AG04450 (cell line): ENCODE measurements at regions not wholly inside any gene's neighbourhood (a gene's known extent, or its start where the extent isn't known, plus 50 kb on each side); places are given as distances from the start of the nearest gene placed in this dataset.

Source experiments
- CTCF ChIA-PET: fragments of 300-600, 350-600 bp; formaldehyde crosslinking; extraction: SDS; loops from one replicate; lab custom pipeline; 2022; ENCODE audit warnings: antibody characterized with exemption, inconsistent platforms; lab: Charles Lee
- POLR2A ChIA-PET: fragments of 350-600 bp; formaldehyde crosslinking; extraction: SDS; loops from one replicate; lab custom pipeline; 2021; ENCODE audit warnings: antibody characterized with exemption, inconsistent platforms; lab: Yijun Ruan, JAX
- DNase-seq: peaks from one replicate; pipeline ENCODE4 v3.0.0-alpha.2; 2011; ENCODE audit warnings: low read depth, low spot score
- H3K27ac ChIP-seq: one replicate; pipeline ENCODE4 v1.5.1; 2012; ENCODE audit warnings: low read depth, low read length, control low read depth
- H3K27me3 ChIP-seq: one replicate; pipeline ENCODE4 v1.6.0; 2012; ENCODE audit warnings: low read length; ENCODE audit not compliant: control insufficient read depth, insufficient read depth
- H3K4me3 ChIP-seq: 2 replicates; pipeline ENCODE4 v1.5.1; 2011; ENCODE audit warnings: mild to moderate bottlenecking, low read depth, low read length, control low read depth
- H3K9me3 ChIP-seq: 2 replicates; pipeline ENCODE4 v1.5.1; 2012; ENCODE audit warnings: low read length; ENCODE audit not compliant: control insufficient read depth, insufficient read depth
- TF ChIP-seq, protein P1 (sequence below): IDR thresholded peaks from 2 replicates; pipeline ENCODE4 v1.5.1; 2011; ENCODE audit warnings: low read depth, low read length, control low read depth, inconsistent platforms

- peaks cover 50% of the 10 kb centered on the region for H3K9me3 ChIP-seq
- ChIA-PET POLR2A (no interaction called here), CTCF (no interaction called here)
- H3K27ac ChIP-seq: no peak overlapping the region
- no peaks in the 10 kb centered on the region for H3K27me3 ChIP-seq
- no peak for DNase-seq
- TF ChIP-seq, protein P1, sequence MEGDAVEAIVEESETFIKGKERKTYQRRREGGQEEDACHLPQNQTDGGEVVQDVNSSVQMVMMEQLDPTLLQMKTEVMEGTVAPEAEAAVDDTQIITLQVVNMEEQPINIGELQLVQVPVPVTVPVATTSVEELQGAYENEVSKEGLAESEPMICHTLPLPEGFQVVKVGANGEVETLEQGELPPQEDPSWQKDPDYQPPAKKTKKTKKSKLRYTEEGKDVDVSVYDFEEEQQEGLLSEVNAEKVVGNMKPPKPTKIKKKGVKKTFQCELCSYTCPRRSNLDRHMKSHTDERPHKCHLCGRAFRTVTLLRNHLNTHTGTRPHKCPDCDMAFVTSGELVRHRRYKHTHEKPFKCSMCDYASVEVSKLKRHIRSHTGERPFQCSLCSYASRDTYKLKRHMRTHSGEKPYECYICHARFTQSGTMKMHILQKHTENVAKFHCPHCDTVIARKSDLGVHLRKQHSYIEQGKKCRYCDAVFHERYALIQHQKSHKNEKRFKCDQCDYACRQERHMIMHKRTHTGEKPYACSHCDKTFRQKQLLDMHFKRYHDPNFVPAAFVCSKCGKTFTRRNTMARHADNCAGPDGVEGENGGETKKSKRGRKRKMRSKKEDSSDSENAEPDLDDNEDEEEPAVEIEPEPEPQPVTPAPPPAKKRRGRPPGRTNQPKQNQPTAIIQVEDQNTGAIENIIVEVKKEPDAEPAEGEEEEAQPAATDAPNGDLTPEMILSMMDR: no peak
- H3K4me3 ChIP-seq: no peak overlapping the region
Measured at GRCh38 chr1:5198328-5198727, 543.9 kb downstream of the AJAP1 start.

DNA sequence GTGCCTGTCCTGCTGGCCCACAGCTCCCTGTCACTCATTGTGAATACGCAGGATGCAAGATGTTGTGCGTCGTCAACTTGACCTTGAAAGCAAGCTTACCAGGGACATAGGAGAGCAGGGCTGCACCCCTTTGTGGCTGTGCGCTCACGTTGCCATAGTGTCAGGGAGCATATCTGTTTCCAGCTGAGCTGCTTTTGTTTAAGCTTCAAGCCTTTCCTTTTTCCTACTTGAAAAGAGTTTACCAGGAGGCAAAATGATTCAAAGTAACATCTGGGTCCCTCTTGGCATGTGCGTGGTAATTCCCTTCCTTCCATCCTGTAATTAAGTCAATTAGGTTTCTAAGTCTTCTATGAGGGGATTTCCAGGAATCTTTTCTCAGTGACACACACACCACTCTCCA, 537.1 kb downstream of the AJAP1 start:
- DNase-seq: no peak
- TF ChIP-seq, protein P1: no peak
- no peak overlapping the region for H3K27ac ChIP-seq
- H3K27me3 ChIP-seq: no peaks in the 10 kb centered on the region
- H3K4me3 ChIP-seq: no peak overlapping the region
- ChIA-PET POLR2A (no interaction called here), CTCF (no interaction called here)
- peaks cover 49% of the 10 kb centered on the region for H3K9me3 ChIP-seq

DNA sequence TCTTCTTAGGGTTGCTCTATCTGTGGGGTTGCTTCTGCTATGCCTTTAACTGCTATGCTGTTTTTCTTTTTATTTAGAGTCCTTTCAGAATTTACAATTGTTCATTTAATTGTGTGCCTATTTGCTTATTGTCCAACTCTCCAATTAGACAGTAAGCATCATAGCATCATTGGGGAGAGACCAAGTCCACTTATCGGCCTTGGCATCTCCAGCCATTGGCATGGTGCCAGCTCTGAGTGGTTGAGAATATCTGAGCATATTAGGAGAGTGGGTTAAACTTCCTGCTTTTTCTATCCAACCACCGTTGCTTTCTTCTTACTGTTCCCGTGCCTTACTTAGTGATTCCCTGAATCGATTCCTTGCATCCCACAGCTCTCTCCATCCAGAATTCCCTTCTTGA, 535.0 kb downstream of the AJAP1 start:
- H3K4me3 ChIP-seq: no peak overlapping the region
- no peak overlapping the region for H3K27ac ChIP-seq
- POLR2A ChIA-PET: no interaction called here
- H3K27me3 ChIP-seq: no peaks in the 10 kb centered on the region
- TF ChIP-seq, protein P1: no peak
- peaks cover 34% of the 10 kb centered on the region; the same call in 1 of the 2 replicates for H3K9me3 ChIP-seq
- DNase-seq: no peak
- CTCF ChIA-PET: no interaction called here

DNA sequence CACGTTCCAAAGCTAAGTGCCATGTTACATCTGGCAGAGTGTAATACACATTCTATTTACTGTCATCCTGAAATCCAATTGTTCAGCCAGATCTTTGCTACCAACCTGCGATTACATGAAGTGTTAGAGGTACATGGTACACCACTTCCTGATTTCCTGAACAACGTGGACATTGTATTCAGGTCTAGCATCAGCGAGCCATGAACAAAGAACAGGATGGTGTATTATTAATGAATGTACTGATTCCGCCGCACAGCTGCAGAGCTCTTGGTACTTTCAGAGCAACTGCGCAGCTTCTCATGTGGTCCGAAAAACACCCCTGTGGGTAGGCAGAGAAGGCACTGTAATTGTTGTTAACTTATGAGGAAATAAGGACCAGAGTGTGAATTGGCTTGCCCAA, 511.4 kb downstream of the AJAP1 start:
- TF ChIP-seq, protein P1: no peak
- Histone ChIP-seq H3K4me3 (no peak overlapping the region), H3K27me3 (no peaks in the 10 kb centered on the region), H3K27ac (no peak overlapping the region), H3K9me3 (peaks cover 63% of the 10 kb centered on the region)
- DNase-seq: no peak
- ChIA-PET CTCF (no interaction called here), POLR2A (no interaction called here)

- CTCF ChIA-PET: no interaction called here
- TF ChIP-seq, protein P1: no peak
- no peak overlapping the region for H3K27ac ChIP-seq
Measured at GRCh38 chr1:5164158-5164557, 509.7 kb downstream of the AJAP1 start.

More at GRCh38 chr1:5164158-5164557, 509.7 kb downstream of the AJAP1 start:
- H3K4me3 ChIP-seq: no peak overlapping the region
- POLR2A ChIA-PET: no interaction called here
- DNase-seq: no peak
- peaks cover 56% of the 10 kb centered on the region for H3K9me3 ChIP-seq
- no peaks in the 10 kb centered on the region for H3K27me3 ChIP-seq
